ENCODE measurements at regions not wholly inside any gene's neighbourhood (a gene's known extent, or its start where the extent isn't known, plus 50 kb on each side); places are given as distances from the start of the nearest gene placed in this dataset.
"Not testable (repeated sequence)": the region's sequence is repeated elsewhere in the genome, so short reads cannot be mapped to it uniquely, and the experiment has no call there.

GRCh38 chr4:137812258-137812657 lies 280.0 kb upstream of the PCDH18 start:
- Mint-ChIP-seq H3K9me3 (no peaks in the 10 kb centered on the region), H3K4me3 (no peak overlapping the region), H3K4me1 (ENCODE audit: unreplicated experiment) (no peaks in the 10 kb centered on the region), H3K27ac (no peak overlapping the region), H3K36me3 (no peaks in the 10 kb centered on the region), H3K27me3 (no peaks in the 10 kb centered on the region)
- no peak for DNase-seq (ENCODE audit: extremely low spot score, unreplicated experiment)
- TF ChIP-seq, protein P1, sequence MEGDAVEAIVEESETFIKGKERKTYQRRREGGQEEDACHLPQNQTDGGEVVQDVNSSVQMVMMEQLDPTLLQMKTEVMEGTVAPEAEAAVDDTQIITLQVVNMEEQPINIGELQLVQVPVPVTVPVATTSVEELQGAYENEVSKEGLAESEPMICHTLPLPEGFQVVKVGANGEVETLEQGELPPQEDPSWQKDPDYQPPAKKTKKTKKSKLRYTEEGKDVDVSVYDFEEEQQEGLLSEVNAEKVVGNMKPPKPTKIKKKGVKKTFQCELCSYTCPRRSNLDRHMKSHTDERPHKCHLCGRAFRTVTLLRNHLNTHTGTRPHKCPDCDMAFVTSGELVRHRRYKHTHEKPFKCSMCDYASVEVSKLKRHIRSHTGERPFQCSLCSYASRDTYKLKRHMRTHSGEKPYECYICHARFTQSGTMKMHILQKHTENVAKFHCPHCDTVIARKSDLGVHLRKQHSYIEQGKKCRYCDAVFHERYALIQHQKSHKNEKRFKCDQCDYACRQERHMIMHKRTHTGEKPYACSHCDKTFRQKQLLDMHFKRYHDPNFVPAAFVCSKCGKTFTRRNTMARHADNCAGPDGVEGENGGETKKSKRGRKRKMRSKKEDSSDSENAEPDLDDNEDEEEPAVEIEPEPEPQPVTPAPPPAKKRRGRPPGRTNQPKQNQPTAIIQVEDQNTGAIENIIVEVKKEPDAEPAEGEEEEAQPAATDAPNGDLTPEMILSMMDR (conservative IDR thresholded peaks at IDR 0.05) = no peak

DNA sequence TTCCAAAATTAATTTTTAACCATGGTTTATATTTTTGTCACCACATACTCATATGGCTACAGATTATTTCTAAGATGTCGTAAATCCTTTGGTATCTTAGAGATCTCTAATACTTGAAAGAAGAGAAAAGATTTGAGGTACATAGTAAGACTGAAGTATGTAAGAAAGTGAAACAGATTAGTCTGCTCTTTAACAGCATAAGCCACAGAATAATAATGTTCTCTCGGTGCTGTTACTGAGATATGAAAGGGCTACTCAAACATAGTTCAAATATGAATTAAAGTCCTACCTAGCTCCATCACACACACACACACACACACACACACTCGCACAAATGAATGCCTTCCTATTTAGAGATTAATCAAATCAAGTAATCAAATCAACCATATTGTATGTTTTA lies 274.1 kb upstream of the PCDH18 start:
- no peaks in the 10 kb centered on the region for H3K27me3 Mint-ChIP-seq
- DNase-seq (ENCODE audit: extremely low spot score, unreplicated experiment) = no peak
- H3K36me3 Mint-ChIP-seq = no peaks in the 10 kb centered on the region
- TF ChIP-seq, protein P1 (conservative IDR thresholded peaks at IDR 0.05) = no peak
- H3K9me3 Mint-ChIP-seq = no peaks in the 10 kb centered on the region
- H3K27ac Mint-ChIP-seq = no peak overlapping the region
- no peaks in the 10 kb centered on the region for H3K4me1 Mint-ChIP-seq (ENCODE audit: unreplicated experiment)
- no peak overlapping the region for H3K4me3 Mint-ChIP-seq

- Mint-ChIP-seq H3K27me3 (no peaks in the 10 kb centered on the region), H3K4me3 (no peak overlapping the region), H3K36me3 (no peaks in the 10 kb centered on the region), H3K27ac (no peak overlapping the region), H3K4me1 (ENCODE audit: unreplicated experiment) (no peaks in the 10 kb centered on the region), H3K9me3 (no peaks in the 10 kb centered on the region)
- TF ChIP-seq, protein P1 (conservative IDR thresholded peaks at IDR 0.05) = no peak
- no peak for DNase-seq (ENCODE audit: extremely low spot score, unreplicated experiment)
Measured at GRCh38 chr4:137804906-137805495, 272.7 kb upstream of the PCDH18 start.

DNA sequence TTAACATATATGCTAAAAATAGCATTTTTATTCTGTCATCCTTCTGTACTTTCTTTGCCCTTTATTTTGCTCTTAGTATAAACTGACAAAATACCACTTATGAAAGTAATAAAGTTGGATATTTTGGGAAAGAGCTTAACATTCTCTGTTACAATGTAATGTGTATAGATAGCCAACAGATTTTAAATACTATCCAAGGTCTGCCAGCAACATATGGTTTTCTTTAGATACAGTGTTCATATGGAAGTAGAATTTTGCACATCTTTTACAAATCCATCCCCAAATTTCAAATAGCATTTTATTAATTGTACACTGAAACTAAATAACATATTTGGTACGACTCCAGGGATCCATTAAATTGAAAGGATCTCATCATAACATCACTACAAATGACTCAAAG lies 268.6 kb upstream of the PCDH18 start:
- H3K36me3 Mint-ChIP-seq = no peaks in the 10 kb centered on the region
- TF ChIP-seq, protein P1 (conservative IDR thresholded peaks at IDR 0.05) = no peak
- no peak overlapping the region for H3K4me3 Mint-ChIP-seq
- H3K4me1 Mint-ChIP-seq (ENCODE audit: unreplicated experiment) = no peaks in the 10 kb centered on the region
- no peak for DNase-seq (ENCODE audit: extremely low spot score, unreplicated experiment)
- H3K27me3 Mint-ChIP-seq = no peaks in the 10 kb centered on the region
- H3K27ac Mint-ChIP-seq = no peak overlapping the region
- no peaks in the 10 kb centered on the region for H3K9me3 Mint-ChIP-seq

DNA sequence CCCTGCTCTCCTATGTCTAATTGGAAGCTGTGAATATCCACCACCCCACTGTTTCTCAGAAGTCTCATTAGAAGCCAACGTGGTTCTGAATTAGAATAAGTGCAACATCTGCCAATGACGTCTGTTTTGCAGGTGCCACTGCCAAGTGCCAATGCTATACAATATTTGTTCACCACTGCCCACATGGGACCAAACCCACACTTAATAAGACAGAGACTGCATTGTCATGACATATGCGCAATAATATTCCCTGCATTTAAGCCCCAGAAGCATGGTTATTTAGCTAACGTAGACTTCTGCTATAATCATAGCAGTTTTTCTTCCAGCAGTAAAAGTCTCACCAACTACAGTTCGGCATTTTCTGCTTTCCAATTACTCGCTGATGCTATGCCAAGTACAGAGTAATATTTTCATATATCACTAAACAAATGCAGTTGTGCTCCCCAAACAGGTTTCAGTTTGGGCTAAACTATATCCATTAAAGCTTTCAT lies 262.5 kb upstream of the PCDH18 start:
- DNase-seq (ENCODE audit: extremely low spot score, unreplicated experiment) = no peak
- peaks cover 3% of the 10 kb centered on the region for H3K27me3 Mint-ChIP-seq
- TF ChIP-seq, protein P1 (conservative IDR thresholded peaks at IDR 0.05) = no peak
- H3K4me3 Mint-ChIP-seq = no peak overlapping the region
- H3K9me3 Mint-ChIP-seq = no peaks in the 10 kb centered on the region
- H3K36me3 Mint-ChIP-seq = no peaks in the 10 kb centered on the region
- no peak overlapping the region for H3K27ac Mint-ChIP-seq
- H3K4me1 Mint-ChIP-seq (ENCODE audit: unreplicated experiment) = no peaks in the 10 kb centered on the region

GRCh38 chr4:137789263-137789662 lies 257.0 kb upstream of the PCDH18 start:
- not testable (repeated sequence) for H3K27ac Mint-ChIP-seq; DNase-seq (ENCODE audit: extremely low spot score, unreplicated experiment); H3K9me3 Mint-ChIP-seq; H3K4me3 Mint-ChIP-seq; H3K4me1 Mint-ChIP-seq (ENCODE audit: unreplicated experiment); H3K36me3 Mint-ChIP-seq; H3K27me3 Mint-ChIP-seq

DNA sequence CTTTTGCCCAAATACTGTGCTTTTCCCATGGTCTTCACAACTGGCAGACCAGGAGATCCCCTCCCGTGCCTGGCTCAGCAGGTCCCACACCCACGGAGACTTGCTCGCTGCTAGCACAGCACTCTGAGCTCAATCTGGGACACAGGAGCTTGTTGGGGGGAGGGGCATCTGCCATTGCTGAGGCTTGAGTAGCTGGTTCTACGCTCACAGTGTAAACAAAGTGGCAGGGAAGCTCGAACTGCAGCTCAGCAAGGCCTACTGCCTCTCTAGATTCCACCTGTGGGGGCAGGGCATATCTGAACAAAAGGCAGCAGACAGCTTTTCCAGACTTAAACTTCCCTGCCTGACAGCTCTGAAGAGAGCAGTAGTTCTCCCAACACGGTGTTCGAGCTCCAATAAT lies 251.6 kb upstream of the PCDH18 start:
- DNase-seq (ENCODE audit: extremely low spot score, unreplicated experiment); H3K4me3 Mint-ChIP-seq; H3K36me3 Mint-ChIP-seq; H3K27me3 Mint-ChIP-seq; H3K9me3 Mint-ChIP-seq; H3K4me1 Mint-ChIP-seq (ENCODE audit: unreplicated experiment); H3K27ac Mint-ChIP-seq: not testable (repeated sequence)

Data from type B pancreatic cell (in vitro differentiated cells).